Caki2 (cell line): ENCODE measurements at regions not wholly inside any gene's neighbourhood (a gene's known extent, or its start where the extent isn't known, plus 50 kb on each side); places are given as distances from the start of the nearest gene placed in this dataset.

Source experiments
- DNase-seq: peaks from one replicate; pipeline ENCODE4 v3.0.0-alpha.2; 2015; ENCODE audit warnings: low read depth
- in situ Hi-C: cut with HindIII; loops from 2 replicates; pipeline ENCODE4 v1.10.0; 2016; ENCODE audit warnings: low sequenced_read_pairs, low pct_unique_long_range_greater_than_20kb, mixed read lengths

GRCh38 chr2:121994238-121995206 lies 239.1 kb downstream of the TSN start:
- in situ Hi-C loops, result no loop called here
- no peak for DNase-seq

GRCh38 chr2:121998751-121999150 lies 243.3 kb downstream of the TSN start:
- no peak for DNase-seq
- in situ Hi-C loops, result no loop called here

- DNase-seq, result peak; percentile 42
- in situ Hi-C loops, result no loop called here
Measured at GRCh38 chr2:121999264-121999663, 243.8 kb downstream of the TSN start.

GRCh38 chr2:122000556-122001340 lies 245.3 kb downstream of the TSN start:
- in situ Hi-C loops, result no loop called here
- no peak for DNase-seq

- in situ Hi-C loops, result no loop called here
- DNase-seq, result peak; percentile 35
Measured at GRCh38 chr2:122001441-122001874, 246.0 kb downstream of the TSN start.

DNA sequence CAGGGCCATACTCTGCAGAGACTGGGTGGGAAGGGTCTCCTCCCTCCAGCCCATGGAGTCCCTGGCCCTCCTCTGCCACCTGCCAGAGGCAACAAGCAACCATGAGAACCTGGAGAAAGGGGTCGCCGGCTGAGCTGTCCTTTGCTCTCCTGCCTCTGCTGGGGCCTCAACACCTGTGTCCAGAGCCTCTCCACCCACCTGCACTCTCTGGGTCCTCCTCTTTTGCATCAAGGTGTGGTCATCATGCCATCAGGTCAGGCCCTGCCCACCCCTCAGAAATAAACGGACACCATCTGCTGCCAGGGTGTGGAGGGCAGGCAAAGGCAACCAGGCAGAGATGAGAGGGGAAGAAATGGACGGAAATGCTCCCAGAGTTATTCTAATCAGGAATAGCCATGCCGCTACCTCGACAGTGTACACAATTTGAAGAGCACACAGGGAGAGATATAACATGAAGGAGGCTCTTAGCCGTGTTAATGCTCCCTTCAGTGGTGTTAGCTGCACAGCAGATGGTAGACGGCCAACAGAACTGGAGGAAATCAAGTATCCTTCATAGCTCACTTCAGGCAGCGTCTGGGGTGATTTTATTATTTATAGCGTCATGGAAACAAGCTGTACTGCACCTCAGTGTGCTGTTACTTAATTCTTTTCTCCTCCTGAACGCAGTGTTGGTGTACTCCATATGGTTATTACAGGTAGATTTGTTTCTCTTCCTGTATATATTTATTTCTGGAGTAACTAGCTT lies 247.9 kb downstream of the TSN start:
- in situ Hi-C loops, result no loop called here
- no peak for DNase-seq

DNA sequence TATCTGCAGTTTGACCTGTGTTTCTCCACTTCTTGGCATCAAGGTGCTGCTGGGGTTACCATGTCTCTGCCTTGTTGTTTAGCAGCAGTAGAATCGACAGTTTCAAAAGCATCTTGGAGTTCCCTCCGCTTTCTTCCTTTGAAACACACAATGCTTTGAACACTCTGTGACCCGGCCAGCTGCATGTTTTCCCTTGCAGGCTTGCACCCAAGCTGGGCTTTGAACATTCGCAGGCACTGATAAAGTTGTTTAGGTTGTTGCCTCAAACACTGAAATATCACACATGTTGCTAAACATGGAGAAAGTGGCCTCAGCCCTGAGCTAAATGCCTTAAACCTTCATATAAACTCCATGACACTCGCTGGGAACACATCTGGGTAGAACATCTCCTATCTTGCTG lies 251.7 kb downstream of the TSN start:
- DNase-seq, result no peak
- in situ Hi-C loops, result no loop called here

DNA sequence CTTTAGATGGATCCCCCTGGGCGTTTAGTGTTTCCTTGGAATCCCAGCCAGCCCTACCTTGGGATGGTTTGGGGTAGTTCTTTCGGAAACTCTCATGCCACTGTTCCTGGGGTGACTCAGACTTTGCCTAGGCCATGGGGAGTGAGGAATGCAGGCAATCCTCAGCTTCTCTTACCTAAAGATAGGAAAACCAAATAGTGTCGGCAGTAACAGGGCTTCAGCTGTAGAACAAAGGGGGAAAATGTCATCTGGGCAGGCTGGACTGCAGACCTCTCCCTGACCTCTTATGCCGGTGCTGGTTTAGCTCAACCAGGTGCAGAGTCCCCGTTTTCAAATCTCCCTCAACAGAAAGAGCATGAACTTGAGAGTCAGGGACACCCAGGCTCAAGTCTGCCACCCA lies 252.1 kb downstream of the TSN start:
- DNase-seq, result no peak
- in situ Hi-C loops, result no loop called here

DNA sequence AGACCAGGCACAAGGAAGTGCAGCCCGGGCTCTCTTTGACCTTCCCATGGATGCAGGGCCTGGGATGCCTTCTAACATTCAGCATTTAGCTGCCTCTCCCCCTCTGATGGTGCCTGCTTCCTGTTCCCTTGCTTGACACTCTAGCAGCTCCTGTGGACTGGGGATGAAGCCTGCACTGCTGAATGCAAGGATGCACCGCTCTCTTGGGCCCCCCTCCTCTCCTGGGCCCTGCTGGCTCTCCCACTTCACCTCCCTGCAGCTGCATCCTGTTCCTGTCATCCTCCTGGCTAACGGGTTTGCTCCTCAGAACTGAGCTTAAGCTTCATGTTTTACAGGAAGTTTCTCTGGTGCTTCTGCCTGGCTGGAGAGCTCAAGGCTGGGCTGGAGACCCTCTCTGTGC lies 254.1 kb downstream of the TSN start:
- DNase-seq, result no peak
- in situ Hi-C loops, result no loop called here

- no peak for DNase-seq
- in situ Hi-C loops, result no loop called here
Measured at GRCh38 chr2:122011493-122012270, 256.2 kb downstream of the TSN start.

- no peak for DNase-seq
- in situ Hi-C loops, result no loop called here
Measured at GRCh38 chr2:122018736-122019135, 263.3 kb downstream of the TSN start.

DNA sequence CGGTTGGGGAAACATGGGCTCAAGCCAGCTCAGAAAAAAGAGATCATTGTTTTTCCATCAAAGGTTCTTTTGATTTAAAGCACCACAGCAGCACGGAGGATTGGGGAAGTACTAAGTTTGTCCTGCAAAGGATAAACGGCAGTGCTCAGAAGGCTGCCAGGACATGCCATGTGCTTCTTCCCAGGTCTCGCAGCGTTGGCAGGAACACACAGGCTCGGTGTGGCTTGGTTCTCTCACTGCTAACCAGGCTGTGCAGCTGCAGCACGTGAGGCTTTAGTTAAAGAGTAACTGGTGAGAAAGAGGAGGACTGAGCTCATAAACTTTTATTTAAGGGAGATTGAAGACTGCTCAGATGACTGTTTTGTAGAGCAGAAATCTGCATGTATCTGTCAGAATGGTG lies 264.3 kb downstream of the TSN start:
- in situ Hi-C loops, result no loop called here

DNA sequence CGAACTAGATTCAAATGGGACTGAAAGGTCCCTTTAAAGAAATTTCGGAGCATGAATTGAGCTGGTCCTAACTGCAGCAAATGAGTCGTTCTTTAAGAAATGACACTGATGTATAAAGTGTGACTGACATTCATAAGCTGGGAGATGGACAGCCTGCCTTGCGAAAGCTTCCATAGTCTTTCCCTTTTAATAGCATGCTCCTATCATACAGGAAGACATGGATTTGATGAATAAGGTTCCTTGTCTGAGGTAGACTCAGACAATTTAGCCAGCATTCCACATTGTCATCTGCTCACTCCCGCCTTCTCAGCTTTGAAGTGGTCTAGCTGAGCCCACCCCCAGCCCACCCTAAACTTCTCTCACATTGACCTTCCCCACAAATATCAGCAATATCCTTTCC lies 264.9 kb downstream of the TSN start:
- DNase-seq, result no peak

More for the DNA sequence above, 264.3 kb downstream of the TSN start:
- peak; percentile 16 for DNase-seq

GRCh38 chr2:122021941-122022340 lies 266.5 kb downstream of the TSN start:
- in situ Hi-C loops, result no loop called here
- DNase-seq, result no peak

More for the DNA sequence above, 264.9 kb downstream of the TSN start:
- in situ Hi-C loops, result no loop called here

- in situ Hi-C loops, result no loop called here
- DNase-seq, result no peak
Measured at GRCh38 chr2:122022531-122022930, 267.1 kb downstream of the TSN start.

- in situ Hi-C loops, result no loop called here
Measured at GRCh38 chr2:122023059-122023864, 267.8 kb downstream of the TSN start.

GRCh38 chr2:122027510-122028217 lies 272.2 kb downstream of the TSN start:
- in situ Hi-C loops, result no loop called here

More at GRCh38 chr2:122023059-122023864, 267.8 kb downstream of the TSN start:
- DNase-seq, result no peak

More at GRCh38 chr2:122027510-122028217, 272.2 kb downstream of the TSN start:
- no peak for DNase-seq
